ENCODE measurements at regions not wholly inside any gene's neighbourhood (a gene's known extent, or its start where the extent isn't known, plus 50 kb on each side); places are given as distances from the start of the nearest gene placed in this dataset.

DNA sequence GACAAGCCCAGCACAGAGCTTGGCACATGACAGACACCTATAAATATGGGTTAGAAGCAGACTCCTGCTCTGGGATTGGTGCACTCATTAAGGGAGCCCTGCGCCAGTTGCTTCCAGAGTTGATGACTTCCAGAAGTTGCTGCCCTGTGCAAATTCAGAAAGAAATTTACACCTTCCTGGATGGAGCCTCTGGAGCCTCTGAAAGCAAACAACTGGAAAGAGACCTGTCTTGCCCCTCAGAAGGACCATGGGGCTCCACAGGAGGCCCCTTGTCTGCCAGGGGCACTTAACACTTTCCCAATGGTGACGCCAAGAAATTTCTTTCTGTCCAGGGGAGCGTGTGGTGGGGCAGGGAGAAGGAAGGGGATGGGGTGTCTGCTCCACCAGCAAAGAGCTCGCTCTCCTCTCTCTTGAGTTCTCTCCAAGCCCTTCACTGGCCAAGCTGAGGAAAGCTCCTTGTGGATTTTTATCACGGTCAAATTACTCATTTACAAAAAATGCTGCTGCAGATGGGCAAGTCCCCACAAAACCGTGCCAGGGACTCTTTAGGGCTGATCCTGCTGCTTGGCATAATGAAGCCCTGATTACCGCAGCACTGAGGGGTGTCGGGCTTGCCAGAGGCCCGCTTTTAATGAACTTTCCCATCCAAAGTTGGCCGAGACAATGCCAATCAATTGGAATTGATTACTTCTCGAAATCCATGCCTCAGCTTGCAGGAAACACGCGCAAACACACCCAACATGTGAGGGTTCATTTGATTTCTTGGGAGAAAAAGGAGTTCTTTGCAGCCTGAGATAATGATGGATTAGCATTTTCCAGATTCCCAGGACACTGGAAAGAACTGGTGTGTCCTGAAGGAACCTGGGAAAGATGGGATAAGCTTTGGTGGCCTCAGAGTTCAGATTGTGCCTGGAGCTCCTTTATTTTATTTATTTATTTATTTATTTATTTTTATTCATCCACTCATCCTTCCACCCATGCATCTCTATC is 583.6 kb upstream of the CDH5 start:
- DNase-seq (ENCODE audit: extremely low read depth in 1 of 11, low read depth in 9 of 11, low spot score in 4 of 11): no peak

DNA sequence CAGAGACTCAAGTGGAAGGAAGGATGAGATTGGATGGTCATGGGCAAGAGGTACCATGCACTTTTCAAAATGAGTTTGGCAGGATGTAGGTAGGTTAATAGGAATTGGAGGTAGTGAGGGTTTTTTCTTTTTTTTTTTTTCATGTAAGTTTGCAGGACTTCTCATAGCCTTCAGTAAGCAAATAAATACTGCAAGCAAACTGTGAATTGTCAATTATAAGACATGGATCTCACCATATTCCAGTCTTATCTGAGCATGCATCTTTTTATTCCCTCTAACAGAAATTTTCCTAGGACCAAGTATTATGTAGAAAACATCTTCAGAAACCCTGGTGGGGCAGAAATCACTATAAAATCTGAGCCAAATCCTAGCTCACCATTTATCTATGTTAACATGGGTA is 584.6 kb upstream of the CDH5 start:
- no peak for DNase-seq (ENCODE audit: extremely low read depth in 1 of 11, low read depth in 9 of 11, low spot score in 4 of 11)

- no peak for DNase-seq (ENCODE audit: extremely low read depth in 1 of 11, low read depth in 9 of 11, low spot score in 4 of 11)
These were observed 585.1 kb upstream of the CDH5 start for GRCh38 chr16:65781363-65781762.

DNA sequence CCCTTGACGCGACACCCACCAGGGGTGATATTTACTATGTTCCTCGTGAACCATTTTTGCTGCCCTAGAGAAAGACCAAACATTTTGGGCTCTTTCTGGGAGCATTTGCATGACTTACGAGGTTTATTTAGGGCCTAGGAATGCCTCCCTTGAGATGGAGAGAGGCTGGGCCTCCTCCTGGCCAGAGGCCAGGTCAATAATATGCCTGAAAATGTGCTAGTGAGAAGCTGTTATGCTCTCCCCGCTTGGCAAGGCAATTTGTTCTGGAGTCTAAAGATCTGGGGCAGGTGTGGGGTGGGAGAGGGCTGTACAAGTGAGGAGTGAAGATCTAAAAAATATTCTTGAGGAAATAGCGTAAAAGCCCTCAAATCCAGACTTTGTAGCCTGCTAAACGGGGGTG is 587.3 kb upstream of the CDH5 start:
- DNase-seq (ENCODE audit: extremely low read depth in 1 of 11, low read depth in 9 of 11, low spot score in 4 of 11): no peak

GRCh38 chr16:65776639-65777183 is 589.8 kb upstream of the CDH5 start:
- no peak for DNase-seq (ENCODE audit: extremely low read depth in 1 of 11, low read depth in 9 of 11, low spot score in 4 of 11)

- DNase-seq (ENCODE audit: extremely low read depth in 1 of 11, low read depth in 9 of 11, low spot score in 4 of 11): no peak
These were observed 590.7 kb upstream of the CDH5 start for GRCh38 chr16:65775829-65776228.

- DNase-seq (ENCODE audit: extremely low read depth in 1 of 11, low read depth in 9 of 11, low spot score in 4 of 11): no peak
These were observed 592.1 kb upstream of the CDH5 start for GRCh38 chr16:65774350-65774749.

- DNase-seq (ENCODE audit: extremely low read depth in 1 of 11, low read depth in 9 of 11, low spot score in 4 of 11): peak in 3 of 11 donors; percentile 44 to 60 (median 48)
These were observed 593.1 kb upstream of the CDH5 start for GRCh38 chr16:65773301-65773874.

DNA sequence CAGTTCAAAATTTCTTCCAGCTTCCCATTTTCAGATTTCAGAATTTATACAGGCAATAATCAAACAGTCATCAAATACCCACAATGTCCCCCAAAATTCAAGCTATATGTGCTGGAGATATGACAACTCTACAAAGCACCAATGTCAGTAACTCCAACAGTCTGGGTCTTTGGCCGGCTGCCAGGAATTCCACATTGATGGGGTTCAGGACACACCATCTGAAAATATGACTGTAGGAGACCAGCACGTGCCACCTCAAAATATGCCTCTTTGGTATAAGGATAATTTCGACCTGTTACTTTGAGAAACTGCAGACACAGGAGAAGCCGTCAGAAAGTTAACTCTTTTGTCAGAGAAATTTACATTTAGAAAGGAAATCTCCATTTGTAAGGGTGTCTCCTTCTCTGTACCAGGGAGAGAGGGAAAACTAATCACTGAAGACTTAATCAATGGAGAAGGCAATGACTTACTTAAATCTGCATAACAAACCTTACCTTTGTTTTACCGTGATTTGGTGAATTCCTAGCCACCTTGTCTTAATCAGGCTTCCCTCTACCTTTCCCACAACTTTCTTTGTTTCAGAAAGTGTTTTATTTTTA is 594.3 kb upstream of the CDH5 start:
- no peak for DNase-seq (ENCODE audit: extremely low read depth in 1 of 11, low read depth in 9 of 11, low spot score in 4 of 11)

GRCh38 chr16:65771707-65772106 is 594.8 kb upstream of the CDH5 start:
- DNase-seq (ENCODE audit: extremely low read depth in 1 of 11, low read depth in 9 of 11, low spot score in 4 of 11): no peak

GRCh38 chr16:65770752-65771151 is 595.7 kb upstream of the CDH5 start:
- DNase-seq (ENCODE audit: extremely low read depth in 1 of 11, low read depth in 9 of 11, low spot score in 4 of 11): no peak

- DNase-seq (ENCODE audit: extremely low read depth in 1 of 11, low read depth in 9 of 11, low spot score in 4 of 11): no peak
These were observed 596.6 kb upstream of the CDH5 start for GRCh38 chr16:65769776-65770438.

- DNase-seq (ENCODE audit: extremely low read depth in 1 of 11, low read depth in 9 of 11, low spot score in 4 of 11): no peak
These were observed 597.4 kb upstream of the CDH5 start for GRCh38 chr16:65769055-65769465.

GRCh38 chr16:65767125-65767524 is 599.4 kb upstream of the CDH5 start:
- peak in 1 of 11 donors; percentile 59 for DNase-seq (ENCODE audit: extremely low read depth in 1 of 11, low read depth in 9 of 11, low spot score in 4 of 11)

- DNase-seq (ENCODE audit: extremely low read depth in 1 of 11, low read depth in 9 of 11, low spot score in 4 of 11): no peak
These were observed 602.7 kb upstream of the CDH5 start for GRCh38 chr16:65763640-65764305.

DNA sequence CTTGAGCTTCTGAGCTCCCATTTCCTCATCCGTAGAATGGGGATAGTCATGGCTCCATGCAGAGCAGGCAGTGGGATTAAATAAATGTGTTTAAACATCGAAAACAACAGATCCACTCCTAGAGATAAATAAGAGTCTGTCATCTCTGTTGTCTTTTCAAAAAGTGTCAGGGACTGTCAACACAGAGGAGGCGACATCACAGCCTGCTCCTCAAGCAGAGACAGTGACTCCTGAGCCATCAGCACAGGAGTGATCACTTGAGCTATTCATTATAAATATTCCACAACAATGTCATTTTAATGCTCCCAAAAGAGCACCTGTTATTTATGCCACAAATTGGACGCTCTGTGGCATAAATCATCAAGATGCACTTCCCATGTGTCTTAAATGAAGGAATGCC is 605.6 kb upstream of the CDH5 start:
- DNase-seq (ENCODE audit: extremely low read depth in 1 of 11, low read depth in 9 of 11, low spot score in 4 of 11): no peak

- DNase-seq (ENCODE audit: extremely low read depth in 1 of 11, low read depth in 9 of 11, low spot score in 4 of 11): no peak
These were observed 607.9 kb upstream of the CDH5 start for GRCh38 chr16:65758620-65759019.

DNA sequence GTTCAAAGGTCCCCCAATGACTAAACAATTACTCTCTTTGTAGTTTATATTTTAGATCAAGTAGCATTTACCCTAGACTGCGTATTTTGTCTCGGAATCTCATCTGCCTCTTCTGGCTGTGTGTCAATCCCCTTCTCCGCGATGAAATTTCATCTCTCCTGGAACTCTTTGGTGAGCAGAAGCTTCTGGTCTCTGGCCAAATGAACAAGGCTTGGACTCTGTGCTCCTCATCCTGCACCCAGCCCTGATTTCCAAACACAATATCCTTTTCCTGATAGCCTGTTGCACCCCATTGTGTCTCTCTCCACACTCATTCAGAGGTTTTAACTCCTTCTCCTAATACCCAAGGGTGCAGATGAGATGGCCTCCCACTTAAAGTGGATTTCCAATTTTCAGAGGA is 609.4 kb upstream of the CDH5 start:
- no peak for DNase-seq (ENCODE audit: extremely low read depth in 1 of 11, low read depth in 9 of 11, low spot score in 4 of 11)

DNA sequence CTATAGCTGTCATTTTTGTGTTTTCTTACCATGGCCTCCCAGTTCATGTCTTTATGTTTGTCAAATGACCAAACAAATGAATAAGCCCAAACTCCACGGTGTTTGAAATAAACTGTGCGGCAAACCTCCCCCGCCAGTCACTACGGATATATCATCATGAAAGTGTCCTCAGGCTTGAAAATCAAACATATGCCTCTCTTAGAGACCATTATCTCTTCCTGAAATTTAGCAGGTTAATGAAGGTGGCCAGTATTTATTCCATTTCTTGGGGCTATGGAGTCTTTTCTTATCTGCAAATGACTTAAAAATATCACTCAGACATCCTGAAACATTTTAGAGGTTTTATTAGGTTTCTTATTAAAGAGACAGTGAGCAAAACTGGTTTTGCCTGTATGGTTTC is 610.3 kb upstream of the CDH5 start:
- no peak for DNase-seq (ENCODE audit: extremely low read depth in 1 of 11, low read depth in 9 of 11, low spot score in 4 of 11)

All from renal cortex interstitium (tissue), 11 donors.